Transverse colon (tissue), 4 donors: ENCODE measurements at regions not wholly inside any gene's neighbourhood (a gene's known extent, or its start where the extent isn't known, plus 50 kb on each side); places are given as distances from the start of the nearest gene placed in this dataset.

ENCODE experiments used
- CTCF ChIP-seq, 5 experiments: fragments of 200-600 bp in 3 of 5; fragments of 450-650 bp in 2 of 5; sonication (generic) in 3 of 5; IDR thresholded peaks; 1 replicate in 2 of 5; 2 replicates in 3 of 5; pipeline ENCODE4 v1.5.1; 2016 to 2017; ENCODE audit warnings: antibody characterized with exemption in 5 of 5, inconsistent platforms in 3 of 5, mild to moderate bottlenecking in 2 of 5, moderate library complexity in 1 of 5
- EP300 ChIP-seq: sonication (generic); formaldehyde crosslinking; IDR thresholded peaks from one replicate; pipeline ENCODE4 v1.6.1; 2017; ENCODE audit warnings: antibody characterized with exemption, low read depth
- POLR2A ChIP-seq: fragments of 450-650 bp; IDR thresholded peaks from one replicate; pipeline ENCODE4 v1.6.1; 2016; ENCODE audit warnings: antibody characterized with exemption, mild to moderate bottlenecking, moderate library complexity
- POLR2AphosphoS5 ChIP-seq, 3 donors: sonication (generic); formaldehyde crosslinking; IDR thresholded peaks; one replicate each; pipeline ENCODE4 v1.6.1; 2016; ENCODE audit warnings: antibody characterized with exemption in 3 of 3

- TF ChIP-seq POLR2A (no peak), EP300 (no peak), CTCF (IDR thresholded peaks at IDR 0.05) (no peak), POLR2AphosphoS5 (IDR thresholded peaks at IDR 0.05) (no peak)
These were observed 60.6 kb upstream of the CDK20 start for GRCh38 chr9:88034964-88035363.
